A549 (cell line): ENCODE measurements at regions not wholly inside any gene's neighbourhood (a gene's known extent, or its start where the extent isn't known, plus 50 kb on each side); places are given as distances from the start of the nearest gene placed in this dataset.

Experiments used
- ATAC-seq, 2 experiments: fragments of 200-7000 bp in 1 of 2; fragments of >200 bp in 1 of 2; cut with Nextera tagmentation in 1 of 2; cut with Tn5 transposase in 1 of 2; 3 replicates each; pipeline versions ENCODE4 v1.8.0 to v1.9.1; 2018 to 2020; ENCODE audit warnings: mild to moderate bottlenecking in 1 of 2, moderate library complexity in 1 of 2
- CTCF ChIA-PET: fragments of 300-600 bp; sonication (Branson Sonifier 250); formaldehyde crosslinking; extraction: SDS; loops from one replicate; lab custom pipeline; 2021; ENCODE audit warnings: antibody characterized with exemption, inconsistent platforms; lab: Yijun Ruan, JAX
- POLR2A ChIA-PET: fragments of 350-600 bp; formaldehyde crosslinking; extraction: SDS; loops from one replicate; lab custom pipeline; 2021; ENCODE audit warnings: antibody characterized with exemption, inconsistent platforms; lab: Yijun Ruan, JAX
- DNase-seq, 2 experiments: peaks; one replicate each; pipeline versions ENCODE4 v3.0.0 to v3.0.0-alpha.2; 2011 to 2016; ENCODE audit warnings: low read depth in 1 of 2, low spot score in 1 of 2
- FAIRE-seq: peaks from 2 replicates; lab custom pipeline; 2011; peaks lifted over from hg19 to GRCh38; lab: Jason Lieb, UNC
- H3K27ac ChIP-seq, 2 experiments: fragments of >200 bp; sonication (Bioruptor Twin); formaldehyde crosslinking; 3 replicates each; pipeline ENCODE4 v1.5.1; 2016 to 2017
- H3K4me1 ChIP-seq: fragments of >200 bp; sonication (Bioruptor Twin); formaldehyde crosslinking; 3 replicates; pipeline ENCODE4 v1.6.1; 2016
- H3K4me2 ChIP-seq: fragments of >200 bp; sonication (Bioruptor Twin); formaldehyde crosslinking; 3 replicates; pipeline ENCODE4 v1.6.1; 2016
- H3K4me3 ChIP-seq: fragments of >200 bp; sonication (Bioruptor Twin); formaldehyde crosslinking; 3 replicates; pipeline ENCODE4 v1.5.1; 2016
- H3K9me3 ChIP-seq: fragments of >200 bp; sonication (Bioruptor Twin); formaldehyde crosslinking; 3 replicates; pipeline ENCODE4 v1.6.1; 2016
- BHLHE40 ChIP-seq: IDR thresholded peaks from 2 replicates; pipeline ENCODE4 v1.6.1; 2012; ENCODE audit warnings: low read depth, low read length, inconsistent platforms
- CBX2 ChIP-seq: fragments of 200-600 bp; sonication (generic); IDR thresholded peaks from 2 replicates; pipeline ENCODE4 v1.6.1; 2016; ENCODE audit warnings: low read depth, mild to moderate bottlenecking, borderline replicate concordance
- CBX8 ChIP-seq: fragments of 200-600 bp; sonication (generic); IDR thresholded peaks from 2 replicates; pipeline ENCODE4 v1.6.1; 2016
- CHD2 ChIP-seq: fragments of 150-350 bp; IDR thresholded peaks from 2 replicates; pipeline ENCODE4 v1.6.1; 2014; ENCODE audit warnings: low read length; ENCODE audit not compliant: partially characterized antibody
- CHD4 ChIP-seq: fragments of 200-600 bp; sonication (generic); IDR thresholded peaks from 2 replicates; pipeline ENCODE4 v1.6.1; 2016; ENCODE audit warnings: antibody characterized with exemption, mild to moderate bottlenecking, borderline replicate concordance
- E2F6 ChIP-seq: IDR thresholded peaks from 2 replicates; pipeline ENCODE4 v1.6.1; 2012; ENCODE audit warnings: low read depth, borderline replicate concordance
- EHF ChIP-seq: fragments of 250-450 bp; sonication (Bioruptor Pico); IDR thresholded peaks from 2 replicates; pipeline ENCODE4 v1.5.0; 2020; ENCODE audit warnings: mild to moderate bottlenecking
- EHMT2 ChIP-seq: fragments of 200-600 bp; sonication (generic); IDR thresholded peaks from 2 replicates; pipeline ENCODE4 v1.6.1; 2016; ENCODE audit warnings: antibody characterized with exemption, low read depth, mild to moderate bottlenecking, moderate library complexity
- EP300 ChIP-seq, 2 experiments: fragments of >200 bp; sonication (Bioruptor Twin); formaldehyde crosslinking; IDR thresholded peaks; 2 replicates in 1 of 2; 3 replicates in 1 of 2; pipeline ENCODE4 v1.6.1; 2016 to 2017
- ESRRA ChIP-seq: fragments of 150-350 bp; IDR thresholded peaks from 2 replicates; pipeline ENCODE4 v1.6.1; 2014; ENCODE audit warnings: mild to moderate bottlenecking, low read length, borderline replicate concordance
- GATA3 ChIP-seq: IDR thresholded peaks from 2 replicates; pipeline ENCODE4 v1.6.1; 2012; ENCODE audit warnings: borderline replicate concordance
- HDAC2 ChIP-seq: fragments of 200-600 bp; sonication (generic); IDR thresholded peaks from 2 replicates; pipeline ENCODE4 v1.6.1; 2016
- HOXB13 ChIP-seq: fragments of 250-450 bp; sonication (Bioruptor Pico); IDR thresholded peaks from 2 replicates; pipeline ENCODE4 v1.5.0; 2020; ENCODE audit warnings: low read depth, mild to moderate bottlenecking, moderate library complexity
- HOXB5 ChIP-seq: fragments of 250-450 bp; sonication (Bioruptor Pico); IDR thresholded peaks from 2 replicates; pipeline ENCODE4 v1.5.0; 2020; ENCODE audit warnings: mild to moderate bottlenecking, moderate library complexity
- JUN ChIP-seq, 2 experiments: fragments of >200 bp; sonication (Bioruptor Twin); formaldehyde crosslinking; IDR thresholded peaks; 2 replicates in 1 of 2; 3 replicates in 1 of 2; pipeline ENCODE4 v1.6.1; 2016 to 2017
- KDM1A ChIP-seq: fragments of 200-600 bp; sonication (generic); IDR thresholded peaks from 2 replicates; pipeline ENCODE4 v1.6.1; 2016; ENCODE audit warnings: low read depth, mild to moderate bottlenecking
- KDM5A ChIP-seq: fragments of 200-600 bp; sonication (generic); IDR thresholded peaks from 2 replicates; pipeline ENCODE4 v1.6.1; 2016; ENCODE audit warnings: antibody characterized with exemption, mild to moderate bottlenecking
- MAX ChIP-seq: IDR thresholded peaks from 2 replicates; pipeline ENCODE4 v1.6.1; 2012
- MAZ ChIP-seq: fragments of 150-350 bp; IDR thresholded peaks from 2 replicates; pipeline ENCODE4 v1.6.1; 2014; ENCODE audit warnings: antibody characterized with exemption, low read depth, low read length, borderline replicate concordance
- MYC ChIP-seq: IDR thresholded peaks from 2 replicates; pipeline ENCODE4 v1.6.1; 2012; ENCODE audit warnings: mild to moderate bottlenecking, inconsistent platforms, low read length, improper control_type of control experiment, borderline replicate concordance
- NFE2L2 ChIP-seq: fragments of 150-350 bp; conservative IDR thresholded peaks from 2 replicates; pipeline ENCODE4 v1.6.1; 2014; ENCODE audit warnings: low read length
- PBX3 ChIP-seq: IDR thresholded peaks from 2 replicates; pipeline ENCODE4 v1.6.1; 2012
- POLR2A ChIP-seq: IDR thresholded peaks from 2 replicates; pipeline ENCODE4 v1.6.1; 2012; ENCODE audit warnings: mild to moderate bottlenecking, low read length
- RARB ChIP-seq: fragments of 250-450 bp; sonication (Bioruptor Pico); IDR thresholded peaks from 2 replicates; pipeline ENCODE4 v1.8.0; 2021; ENCODE audit warnings: mild to moderate bottlenecking, moderate library complexity
- RCOR1 ChIP-seq: fragments of 150-350 bp; IDR thresholded peaks from 2 replicates; pipeline ENCODE4 v1.6.1; 2014; ENCODE audit warnings: antibody characterized with exemption, low read length, low read depth
- RFX5 ChIP-seq: fragments of 450-650 bp; IDR thresholded peaks from 2 replicates; pipeline ENCODE4 v1.7.1; 2014; ENCODE audit warnings: antibody characterized with exemption, mild to moderate bottlenecking, moderate library complexity
- SREBF2 ChIP-seq: fragments of 450-650 bp; IDR thresholded peaks from 2 replicates; pipeline ENCODE4 v1.6.1; 2014; ENCODE audit warnings: mild to moderate bottlenecking, moderate library complexity
- TP53 ChIP-seq: fragments of 250-450 bp; sonication (Bioruptor Pico); IDR thresholded peaks from 2 replicates; pipeline ENCODE4 v1.5.0; 2021; ENCODE audit warnings: mild to moderate bottlenecking, moderate library complexity
- ZC3H11A ChIP-seq: fragments of 450-650 bp; IDR thresholded peaks from 2 replicates; pipeline ENCODE4 v1.6.1; 2014; ENCODE audit warnings: antibody characterized with exemption, mild to moderate bottlenecking
- ZFP36 ChIP-seq: fragments of 450-650 bp; IDR thresholded peaks from 2 replicates; pipeline ENCODE4 v1.6.1; 2014; ENCODE audit warnings: borderline replicate concordance; ENCODE audit not compliant: partially characterized antibody
- ZNF302 ChIP-seq: fragments of 250-450 bp; sonication (Bioruptor Pico); IDR thresholded peaks from 2 replicates; pipeline ENCODE4 v1.9.0; 2021; ENCODE audit warnings: inconsistent platforms, mild to moderate bottlenecking, moderate library complexity
- WGBS: methylation state at CpG from one replicate; pipeline ENCODE4 v1.1.6; 2017; ENCODE audit errors: missing lambda C conversion rate; 5-methylcytosine and 5-hydroxymethylcytosine counted together
- TF ChIP-seq, protein P1 (sequence below): fragments of >200 bp; sonication (Bioruptor Twin); formaldehyde crosslinking; IDR thresholded peaks from 3 replicates; pipeline ENCODE4 v1.5.1; 2016

DNA sequence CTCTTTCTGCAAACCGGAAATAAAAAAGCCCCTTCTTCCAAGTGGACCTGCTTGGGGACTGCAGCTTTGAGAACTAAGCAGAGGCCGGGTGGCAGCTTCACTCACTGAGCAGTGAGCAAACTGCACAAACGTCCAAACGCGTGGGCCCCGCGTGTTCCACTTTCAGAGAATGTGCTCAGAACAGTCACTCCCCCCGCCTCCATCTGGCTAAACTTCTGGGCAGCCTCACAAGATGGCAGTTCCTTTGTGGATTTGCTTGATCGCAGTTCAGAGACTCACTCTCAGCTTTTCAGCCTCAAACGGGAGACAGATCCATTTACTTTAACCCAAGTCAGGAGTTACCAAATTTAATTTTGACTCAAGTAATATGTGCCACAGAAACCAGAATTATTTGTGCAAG, 216.6 kb downstream of the TLE1 start:
- DNase-seq (no peak), FAIRE-seq (no peak), ATAC-seq (no peak)
- Histone ChIP-seq H3K4me3 (no peak overlapping the region), H3K9me3 (no peaks in the 10 kb centered on the region), H3K27ac (no peak overlapping the region), H3K4me1 (no peaks in the 10 kb centered on the region), H3K4me2 (no peak overlapping the region)
- no peak for TF ChIP-seq POLR2A
- TF ChIP-seq KDM1A, result no peak
- TF ChIP-seq GATA3, result no peak
- TF ChIP-seq CHD2, result no peak
- no peak for TF ChIP-seq ESRRA
- no peak for TF ChIP-seq JUN (IDR thresholded peaks at IDR 0.05)
- no peak for TF ChIP-seq ZFP36
- no peak for TF ChIP-seq RARB (CRISPR knock-in tag)
- no peak for TF ChIP-seq KDM5A
- 87% methylated on average over 10 of the region's 10 CpGs for WGBS
- ChIA-PET CTCF (no interaction called here), POLR2A (no interaction called here)

DNA sequence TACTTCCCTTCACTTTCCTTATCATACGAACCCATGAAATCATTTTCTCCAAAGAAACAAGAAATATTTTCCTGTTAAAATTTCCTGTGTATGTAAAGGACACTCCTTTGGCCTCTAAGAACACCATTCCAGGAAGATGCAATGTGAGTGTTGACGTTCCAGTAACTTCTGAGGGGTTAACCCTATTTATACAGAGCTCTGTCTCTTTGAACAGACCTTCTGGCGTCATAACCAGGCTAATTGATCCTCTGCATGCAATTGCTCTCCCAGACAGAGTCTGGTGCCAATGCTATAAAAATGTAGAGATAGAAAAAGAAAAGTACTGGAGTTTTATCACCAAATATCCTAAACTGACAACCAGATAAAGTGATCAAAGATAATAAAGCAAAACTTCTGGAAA, 218.5 kb downstream of the TLE1 start:
- no peaks in the 10 kb centered on the region for H3K9me3 ChIP-seq
- H3K4me2 ChIP-seq, result no peak overlapping the region
- no peak overlapping the region for H3K27ac ChIP-seq
- no peak for TF ChIP-seq ZNF302 (CRISPR knock-in tag)
- TF ChIP-seq EP300 (IDR thresholded peaks at IDR 0.05), result no peak
- TF ChIP-seq RCOR1, result no peak
- no peak for TF ChIP-seq ZC3H11A
- TF ChIP-seq CHD2, result no peak
- no peak for TF ChIP-seq CBX2
- TF ChIP-seq E2F6, result no peak
- TF ChIP-seq ZFP36, result no peak
- no peak for TF ChIP-seq MYC
- TF ChIP-seq BHLHE40, result no peak
- CTCF ChIA-PET, result no interaction called here
- 45% methylated on average over 3 of the region's 3 CpGs for WGBS
- POLR2A ChIA-PET, result no interaction called here
- DNase-seq (no peak), FAIRE-seq (no peak), ATAC-seq (no peak)
- H3K4me1 ChIP-seq, result no peaks in the 10 kb centered on the region
- no peak overlapping the region for H3K4me3 ChIP-seq

DNA sequence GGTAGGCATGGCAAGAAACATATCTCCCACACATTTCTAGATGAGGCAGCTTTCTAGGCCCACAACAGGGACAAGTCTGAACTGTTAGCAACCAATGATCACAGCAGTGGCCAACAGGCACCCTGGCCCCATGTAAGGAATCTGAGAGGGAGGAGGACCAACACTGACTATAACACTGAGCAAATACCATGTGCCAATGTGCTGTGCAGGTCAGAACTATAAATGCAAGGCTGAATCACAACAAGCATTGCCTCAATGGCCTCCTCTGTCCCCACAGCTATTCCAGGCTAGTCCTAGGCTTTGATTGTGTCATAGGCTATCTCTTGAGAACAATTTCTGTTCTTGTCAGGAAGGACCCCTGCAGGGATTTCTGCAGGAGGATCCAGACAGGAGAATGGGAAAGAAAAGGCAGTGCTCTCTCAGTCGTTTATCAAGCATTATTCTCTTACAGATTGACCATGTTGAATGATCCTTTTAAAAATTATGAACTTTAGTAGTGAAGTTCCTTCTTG, 221.2 kb downstream of the TLE1 start:
- no peak for ATAC-seq
- 38% methylated on average over 1 of the region's 1 CpG for WGBS
- POLR2A ChIA-PET, result no interaction called here

DNA sequence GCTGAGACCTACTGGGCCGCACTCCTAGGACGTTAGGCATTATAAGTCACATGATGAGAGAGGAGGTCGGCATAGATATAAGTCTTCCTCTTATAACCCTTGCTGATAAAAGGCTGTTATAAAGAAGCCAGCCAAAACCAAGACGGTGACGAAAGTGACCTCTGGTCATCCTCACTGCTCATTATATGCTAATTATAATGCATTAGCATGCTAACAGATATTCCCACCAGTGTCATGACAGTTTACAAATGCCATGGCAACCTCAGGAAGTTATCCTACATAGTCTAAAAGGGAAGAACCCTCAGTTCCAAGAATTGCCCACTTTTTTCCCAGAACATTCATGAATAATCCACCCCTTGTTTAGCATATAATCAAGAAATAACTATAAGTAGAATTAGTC, 222.4 kb downstream of the TLE1 start:
- DNase-seq (no peak), ATAC-seq (no peak), FAIRE-seq (no peak)
- Histone ChIP-seq H3K4me2 (no peak overlapping the region), H3K4me3 (no peak overlapping the region), H3K4me1 (no peaks in the 10 kb centered on the region), H3K9me3 (no peaks in the 10 kb centered on the region), H3K27ac (no peak overlapping the region)
- CTCF ChIA-PET, result interaction anchor here (0.7 kb wide), 1 partner anchor 22 kb away, joined by 4 read pairs; no protein-coding TSS in a partner anchor
- WGBS, result 95% methylated on average over 5 of the region's 5 CpGs
- POLR2A ChIA-PET, result no interaction called here
- TF ChIP-seq RFX5 (no peak), TP53 (CRISPR knock-in tag) (no peak), CBX2 (no peak), JUN (IDR thresholded peaks at IDR 0.05) (no peak), PBX3 (no peak), CBX8 (no peak), HDAC2 (no peak), SREBF2 (no peak), RARB (CRISPR knock-in tag) (no peak), EHF (CRISPR knock-in tag) (no peak), CHD4 (no peak), NFE2L2 (no peak), EHMT2 (no peak), HOXB5 (CRISPR knock-in tag) (no peak)
- TF ChIP-seq, protein P1, sequence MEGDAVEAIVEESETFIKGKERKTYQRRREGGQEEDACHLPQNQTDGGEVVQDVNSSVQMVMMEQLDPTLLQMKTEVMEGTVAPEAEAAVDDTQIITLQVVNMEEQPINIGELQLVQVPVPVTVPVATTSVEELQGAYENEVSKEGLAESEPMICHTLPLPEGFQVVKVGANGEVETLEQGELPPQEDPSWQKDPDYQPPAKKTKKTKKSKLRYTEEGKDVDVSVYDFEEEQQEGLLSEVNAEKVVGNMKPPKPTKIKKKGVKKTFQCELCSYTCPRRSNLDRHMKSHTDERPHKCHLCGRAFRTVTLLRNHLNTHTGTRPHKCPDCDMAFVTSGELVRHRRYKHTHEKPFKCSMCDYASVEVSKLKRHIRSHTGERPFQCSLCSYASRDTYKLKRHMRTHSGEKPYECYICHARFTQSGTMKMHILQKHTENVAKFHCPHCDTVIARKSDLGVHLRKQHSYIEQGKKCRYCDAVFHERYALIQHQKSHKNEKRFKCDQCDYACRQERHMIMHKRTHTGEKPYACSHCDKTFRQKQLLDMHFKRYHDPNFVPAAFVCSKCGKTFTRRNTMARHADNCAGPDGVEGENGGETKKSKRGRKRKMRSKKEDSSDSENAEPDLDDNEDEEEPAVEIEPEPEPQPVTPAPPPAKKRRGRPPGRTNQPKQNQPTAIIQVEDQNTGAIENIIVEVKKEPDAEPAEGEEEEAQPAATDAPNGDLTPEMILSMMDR, result no peak

More for the DNA sequence above, 221.2 kb downstream of the TLE1 start:
- no peaks in the 10 kb centered on the region for H3K9me3 ChIP-seq
- no peak overlapping the region for H3K27ac ChIP-seq
- TF ChIP-seq RARB (CRISPR knock-in tag), result no peak
- TF ChIP-seq RFX5, result no peak
- TF ChIP-seq CHD2, result no peak
- no peak for TF ChIP-seq CBX2
- TF ChIP-seq EHF (CRISPR knock-in tag), result no peak
- no peak for TF ChIP-seq MYC
- TF ChIP-seq HOXB13 (CRISPR knock-in tag), result no peak
- no peak for TF ChIP-seq SREBF2
- TF ChIP-seq MAX, result no peak
- TF ChIP-seq KDM1A, result no peak
- TF ChIP-seq MAZ, result no peak
- TF ChIP-seq, all 56 proteins: peak for 0
- H3K4me2 ChIP-seq, result no peak overlapping the region
- no peaks in the 10 kb centered on the region for H3K4me1 ChIP-seq
- FAIRE-seq (no peak), DNase-seq (no peak)
- no peak overlapping the region for H3K4me3 ChIP-seq
- CTCF ChIA-PET, result no interaction called here
